HG03025 (cell line): ENCODE measurements at regions not wholly inside any gene's neighbourhood (a gene's known extent, or its start where the extent isn't known, plus 50 kb on each side); places are given as distances from the start of the nearest gene placed in this dataset.
A peak's percentile ranks its signal among the peaks of the same experiment; 100 is the strongest.
"Not testable (repeated sequence)": the region's sequence is repeated elsewhere in the genome, so short reads cannot be mapped to it uniquely, and the experiment has no call there.

Experiments
- ATAC-seq: cut with Tn5 transposase; IDR thresholded peaks from one replicate; pipeline ENCODE4 v1.9.1; 2021; ENCODE audit warnings: mild to moderate bottlenecking, moderate library complexity; ENCODE audit not compliant: unreplicated experiment, low FRiP score

DNA sequence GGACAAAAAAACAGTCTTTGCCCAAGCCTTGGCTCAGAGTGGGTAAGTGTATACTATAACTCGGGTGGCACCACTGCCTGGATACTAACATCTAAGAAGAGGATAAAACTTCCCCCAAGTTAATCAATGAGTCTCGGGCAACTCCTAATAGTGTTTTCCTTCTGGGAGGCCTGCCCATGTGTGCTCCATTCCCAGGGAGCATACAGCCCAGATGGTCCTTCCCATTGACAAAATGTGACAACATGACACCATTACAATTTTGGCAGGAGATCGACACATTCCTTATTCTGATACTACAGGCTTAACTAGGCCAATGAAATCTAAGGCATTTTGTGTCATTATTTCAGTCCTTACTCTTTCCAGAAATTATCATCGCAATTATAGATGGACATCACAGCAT is 52.7 kb upstream of the CRIM1 start:
- ATAC-seq = no peak

DNA sequence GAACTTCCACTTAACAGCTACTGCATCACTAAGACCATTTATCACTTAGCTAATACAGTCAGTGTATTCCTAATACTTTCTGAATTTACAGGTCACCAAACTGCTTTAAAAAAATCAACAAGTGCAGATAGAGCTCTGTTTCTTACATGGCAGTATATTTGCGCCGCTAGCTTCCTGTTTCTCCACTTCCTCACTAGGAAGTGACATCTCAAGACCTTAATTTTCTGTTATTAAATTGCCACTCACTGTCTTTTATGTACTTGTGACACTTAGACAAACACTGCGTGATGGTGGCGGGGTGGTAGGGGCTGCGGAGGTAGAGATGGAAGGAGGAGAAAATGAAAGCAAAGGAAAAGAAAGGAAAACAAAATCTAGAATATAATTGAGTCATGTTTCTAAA is 53.7 kb upstream of the CRIM1 start:
- ATAC-seq = no peak

- ATAC-seq = no peak
Observed at GRCh38 chr2:36300697-36301096, 54.9 kb upstream of the CRIM1 start.

DNA sequence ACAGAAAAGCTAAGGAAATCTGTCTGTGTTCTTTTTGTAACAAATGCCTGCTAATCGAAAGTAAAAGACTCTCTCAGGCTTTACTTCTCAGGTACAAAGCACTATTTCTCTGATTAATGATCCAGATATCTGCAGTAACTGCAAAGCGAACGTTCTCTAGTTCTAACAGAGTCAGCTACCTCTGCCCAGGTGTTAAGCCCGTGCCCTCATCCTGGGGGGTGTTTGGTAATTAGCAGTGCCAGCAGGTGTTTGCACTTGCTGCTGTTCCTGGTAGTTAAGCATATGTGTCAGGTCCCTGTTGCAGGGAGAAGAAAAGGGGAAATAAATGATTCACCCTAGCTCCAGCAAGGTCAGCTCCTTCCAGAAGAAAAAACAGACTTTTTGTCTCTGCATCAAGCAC is 58.8 kb upstream of the CRIM1 start:
- no peak for ATAC-seq

DNA sequence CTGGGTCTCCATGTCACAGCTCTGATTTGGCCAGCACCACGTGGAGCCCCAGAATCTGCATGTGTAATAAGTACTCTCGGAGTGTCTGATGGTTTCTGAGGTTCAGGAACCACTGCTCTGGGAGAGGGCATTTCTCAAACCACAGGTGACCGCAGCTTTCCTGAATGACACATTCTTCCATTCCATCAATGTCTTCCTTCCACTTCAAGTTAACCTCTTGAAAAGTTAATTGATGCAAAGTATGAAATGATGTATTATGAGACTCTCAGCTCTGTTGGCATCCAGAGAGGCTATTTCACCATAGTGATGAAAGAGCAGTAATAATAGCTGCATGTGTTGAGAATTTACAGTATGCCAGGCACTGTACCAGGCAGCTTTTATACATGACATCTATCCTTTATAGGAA is 61.3 kb upstream of the CRIM1 start:
- no peak for ATAC-seq

- ATAC-seq = no peak
Observed at GRCh38 chr2:36290306-36290856, 65.2 kb upstream of the CRIM1 start.

- ATAC-seq = no peak
Observed at GRCh38 chr2:36289731-36290130, 65.8 kb upstream of the CRIM1 start.

DNA sequence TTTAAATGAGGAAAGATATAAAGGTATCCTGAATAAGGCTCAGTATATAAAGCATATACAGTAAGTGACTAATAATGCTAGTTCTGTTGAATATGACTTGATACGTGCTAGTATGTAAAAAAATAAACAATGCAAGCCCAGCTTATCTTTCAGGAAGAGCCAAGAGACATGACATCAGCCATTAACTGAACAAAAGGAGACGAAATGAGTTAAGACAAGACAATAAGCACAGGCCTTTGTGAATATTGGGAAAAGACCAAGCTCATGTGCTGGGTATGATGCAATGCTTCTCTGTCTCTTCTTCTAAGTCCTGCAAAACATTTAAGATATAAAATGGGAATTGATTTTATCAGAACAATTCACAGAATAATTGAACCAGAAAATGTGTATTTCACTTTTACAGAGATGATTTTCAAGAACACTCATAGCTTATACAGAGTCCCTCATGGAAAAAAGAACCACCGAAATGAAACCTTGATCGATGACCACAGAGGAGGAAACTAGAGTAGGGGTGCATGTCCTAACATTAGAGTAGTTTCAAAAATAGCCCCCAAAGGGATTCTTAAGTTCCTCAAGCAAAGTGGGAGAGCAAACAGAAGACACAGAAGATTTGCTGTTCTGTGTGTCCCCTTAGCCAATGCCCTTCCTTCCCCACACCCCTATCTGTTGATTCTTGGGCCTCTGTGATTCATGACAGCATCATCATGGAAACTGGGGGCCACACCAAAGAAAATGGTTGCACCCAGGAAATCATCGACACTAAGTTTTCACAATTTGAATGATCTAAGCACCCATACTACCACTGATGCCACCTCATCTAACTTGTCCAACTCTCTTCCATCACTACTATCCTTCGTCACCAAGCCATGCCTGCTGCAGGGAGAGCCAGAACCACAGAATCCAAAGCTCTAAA is 68.0 kb upstream of the CRIM1 start:
- no peak for ATAC-seq

DNA sequence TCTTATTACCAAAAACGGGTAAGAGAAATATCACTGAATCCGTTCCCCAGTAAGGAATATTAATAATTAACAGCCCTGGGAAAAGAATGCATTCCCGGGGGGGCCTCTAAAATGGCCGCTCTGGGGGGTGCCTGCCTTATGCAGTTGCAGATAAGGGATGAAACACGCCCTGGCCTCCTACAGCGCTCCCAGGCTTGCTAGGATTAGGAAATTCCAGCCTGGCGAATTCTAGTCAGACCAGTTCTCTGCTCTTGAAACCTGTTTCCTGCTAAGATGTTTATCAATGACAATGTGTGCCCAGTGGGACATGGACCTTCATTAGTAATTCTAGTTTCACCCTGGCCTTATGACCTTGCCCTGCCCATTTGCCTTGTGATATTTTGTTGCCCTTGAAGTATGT is 76.1 kb upstream of the CRIM1 start:
- not testable (repeated sequence) for ATAC-seq

DNA sequence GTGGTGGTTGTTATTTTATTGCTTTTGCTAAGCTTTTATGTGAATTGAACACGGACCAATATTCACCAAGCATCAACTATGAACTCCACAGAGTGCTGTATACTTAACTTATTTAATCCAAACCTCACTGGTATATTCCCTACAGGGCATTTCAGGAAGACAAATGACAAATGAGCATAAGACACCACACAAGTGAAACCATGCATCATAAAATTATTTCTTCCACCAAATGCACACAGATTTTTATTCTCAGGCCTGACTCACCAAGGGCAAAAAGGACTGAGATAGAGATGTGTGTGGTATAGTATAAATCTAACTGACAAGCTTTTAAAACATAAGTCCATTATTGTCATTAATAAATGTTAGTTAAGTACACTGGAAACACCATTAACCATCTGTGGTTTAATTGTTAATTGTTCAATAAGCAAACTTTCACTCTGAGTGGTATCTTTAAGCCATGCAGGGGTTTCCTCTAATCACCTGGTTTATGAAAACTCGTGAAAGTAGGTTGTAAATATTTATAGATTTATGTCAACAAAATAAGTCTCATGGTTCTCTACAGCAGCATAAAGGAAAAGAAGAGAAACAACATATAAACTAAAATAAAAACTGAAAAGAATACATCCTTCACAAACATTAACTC is 77.6 kb upstream of the CRIM1 start:
- ATAC-seq = no peak

GRCh38 chr2:36277146-36277808 is 78.3 kb upstream of the CRIM1 start:
- ATAC-seq = no peak

GRCh38 chr2:36271266-36271665 is 84.3 kb upstream of the CRIM1 start:
- ATAC-seq = no peak

DNA sequence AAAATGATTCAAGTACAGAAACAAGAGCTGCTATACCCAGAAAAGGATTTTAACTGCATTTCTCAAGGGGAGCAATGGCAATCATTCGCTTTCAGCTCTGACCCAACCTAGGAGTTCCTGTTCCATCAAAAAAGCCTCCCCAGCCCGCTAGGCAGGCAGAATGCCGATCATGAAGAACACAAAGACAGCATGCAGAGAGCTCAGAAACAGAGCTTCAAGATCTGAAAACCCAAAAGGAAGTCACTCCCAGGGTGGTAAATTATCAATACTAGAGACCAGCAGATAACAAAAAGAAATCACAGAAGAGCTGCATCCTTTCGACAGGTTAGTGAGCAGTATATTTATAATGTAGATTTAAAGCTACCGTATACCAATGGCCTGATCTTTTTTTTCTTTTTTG is 84.8 kb upstream of the CRIM1 start:
- no peak for ATAC-seq

- ATAC-seq = no peak
Observed at GRCh38 chr2:36267194-36267593, 88.4 kb upstream of the CRIM1 start.

GRCh38 chr2:36266536-36267121 is 88.9 kb upstream of the CRIM1 start:
- ATAC-seq = no peak

DNA sequence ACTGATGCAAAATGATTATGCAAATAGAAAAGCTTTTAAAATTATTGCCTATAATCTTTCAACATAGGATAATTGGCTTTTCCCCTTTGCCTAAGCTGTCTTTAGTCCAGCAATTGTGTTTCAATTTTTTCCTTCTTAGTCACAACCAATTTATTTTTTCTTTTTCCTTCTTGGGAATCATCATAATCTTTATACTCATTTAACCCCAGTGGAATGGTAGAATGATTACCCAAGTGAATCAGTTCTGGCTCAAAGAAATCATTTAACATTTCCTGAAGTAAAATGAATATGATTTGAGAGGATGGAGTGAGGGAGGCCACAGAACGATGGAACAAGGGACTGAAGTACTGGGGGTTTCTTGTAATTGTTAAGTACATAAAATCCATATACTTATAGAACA is 93.0 kb upstream of the CRIM1 start:
- ATAC-seq = no peak

DNA sequence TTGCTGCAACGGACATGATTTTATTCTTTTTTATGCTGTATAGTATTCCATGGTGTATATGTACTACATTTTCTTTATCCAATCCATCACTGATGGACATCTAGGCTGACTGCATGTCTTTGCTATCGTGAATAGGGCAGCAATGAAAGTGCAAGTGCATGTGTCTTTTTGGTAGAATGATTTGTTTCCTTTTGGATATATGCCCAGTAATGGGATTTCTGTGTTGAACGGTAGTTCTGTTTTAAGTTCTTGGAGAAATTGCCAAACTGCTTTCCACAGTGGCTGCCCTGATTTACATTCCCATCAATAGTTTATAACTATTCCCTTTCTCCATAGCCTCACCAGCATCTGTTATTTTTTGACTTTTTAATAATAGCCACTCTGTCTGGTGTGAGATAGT is 99.7 kb upstream of the CRIM1 start:
- ATAC-seq = no peak

GRCh38 chr2:36253086-36253485 is 102.5 kb upstream of the CRIM1 start:
- ATAC-seq = no peak

DNA sequence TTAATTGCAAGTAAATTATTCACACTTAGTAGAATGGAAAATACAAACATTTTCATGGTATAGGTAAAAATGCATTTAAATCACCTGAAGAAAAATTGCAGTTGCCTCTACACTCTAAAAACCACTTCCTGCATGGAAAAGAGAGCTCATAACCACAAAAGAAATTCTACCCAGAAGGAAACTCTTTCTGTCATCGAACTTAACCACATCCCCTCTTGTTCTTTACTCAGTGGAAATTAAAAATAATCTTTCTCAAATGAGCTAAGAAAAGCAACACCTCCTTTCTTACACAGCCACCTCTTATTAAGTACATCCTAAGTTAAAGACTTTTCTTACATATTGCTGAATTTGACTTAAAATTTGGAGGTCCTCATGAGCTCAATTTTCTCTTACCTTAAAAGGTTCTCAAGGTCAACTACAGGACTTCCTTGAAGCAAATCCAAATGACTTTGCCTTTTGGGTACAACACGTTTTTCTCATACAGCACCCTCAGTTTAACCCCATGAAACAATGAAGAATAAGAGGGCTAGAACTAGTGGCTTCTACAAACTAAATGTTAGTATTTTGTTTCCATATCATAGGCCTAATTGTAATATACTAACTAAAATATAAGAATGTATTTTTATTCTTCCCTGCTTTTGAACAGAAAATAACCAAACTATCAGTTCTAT is 109.1 kb upstream of the CRIM1 start:
- ATAC-seq = peak; percentile 76

DNA sequence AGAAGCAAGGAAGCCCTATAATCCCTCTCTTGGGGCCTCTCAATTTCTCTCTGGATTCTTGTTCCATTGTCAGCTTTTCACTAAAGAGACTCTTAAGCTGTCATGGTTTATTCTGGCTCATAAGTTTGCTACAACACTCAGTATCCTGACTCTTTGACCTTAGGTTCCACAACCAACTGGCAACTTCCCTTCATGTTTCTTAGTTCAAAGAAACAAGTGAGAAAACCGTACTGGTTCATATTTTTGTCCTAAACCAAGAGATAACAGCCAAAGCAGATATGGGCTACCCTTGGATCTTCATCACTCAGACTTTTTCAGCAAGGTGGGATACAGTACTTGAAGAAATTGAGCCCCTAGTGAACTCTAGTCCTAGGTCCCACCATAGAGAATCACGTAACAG is 109.9 kb upstream of the CRIM1 start:
- ATAC-seq = no peak
